ENCODE measurements at regions not wholly inside any gene's neighbourhood (a gene's known extent, or its start where the extent isn't known, plus 50 kb on each side); places are given as distances from the start of the nearest gene placed in this dataset.

DNA sequence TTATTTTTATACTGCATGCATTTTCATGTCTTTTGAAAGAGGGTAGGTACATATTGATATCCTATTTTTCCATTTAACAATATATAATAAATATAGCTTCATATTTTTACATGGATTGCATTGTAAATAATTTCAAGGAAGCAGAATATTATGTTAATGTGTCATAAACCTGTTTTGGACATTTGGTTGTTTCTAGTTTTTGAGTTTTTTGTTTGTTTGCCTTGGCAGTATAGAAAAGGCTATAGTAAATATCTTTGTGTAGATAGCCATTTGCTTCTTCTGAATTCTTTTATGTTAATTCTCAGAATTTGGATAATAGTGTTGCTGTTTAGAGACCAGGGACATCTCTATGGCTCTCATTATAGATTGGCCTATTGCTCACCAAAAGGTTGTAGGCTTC is 645.2 kb downstream of the SLC4A3 start:
- DNase-seq (ENCODE audit: low read depth), result no peak
- no peak overlapping the region for H3K4me3 ChIP-seq (ENCODE audit: low read depth, low read length)
- no peak for TF ChIP-seq CTCF (conservative IDR thresholded peaks at IDR 0.05; ENCODE audit: low read depth, low read length)

DNA sequence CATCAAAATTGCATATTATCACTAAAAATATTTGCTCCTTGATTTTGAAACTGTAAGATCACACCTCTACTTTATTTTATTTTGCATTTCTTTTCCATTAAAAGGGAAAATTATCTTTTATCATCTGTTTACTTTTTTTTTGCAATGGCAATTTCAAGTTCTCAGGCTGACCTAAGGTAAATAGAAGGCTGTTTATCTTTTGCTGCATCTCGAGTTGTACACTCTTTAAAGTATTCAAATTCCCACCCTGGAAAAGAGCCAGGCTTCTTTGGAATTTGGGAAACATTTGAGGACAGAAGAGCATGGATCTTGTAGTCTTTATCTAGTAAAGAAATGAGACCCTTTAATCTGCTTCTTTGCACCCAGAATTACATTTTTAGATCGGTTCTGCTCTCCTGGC is 645.7 kb downstream of the SLC4A3 start:
- H3K4me3 ChIP-seq (ENCODE audit: low read depth, low read length), result no peak overlapping the region
- TF ChIP-seq CTCF (conservative IDR thresholded peaks at IDR 0.05; ENCODE audit: low read depth, low read length), result no peak
- DNase-seq (ENCODE audit: low read depth), result no peak

- no peak overlapping the region for H3K4me3 ChIP-seq (ENCODE audit: low read depth, low read length)
- DNase-seq (ENCODE audit: low read depth), result no peak
- no peak for TF ChIP-seq CTCF (conservative IDR thresholded peaks at IDR 0.05; ENCODE audit: low read depth, low read length)
These were observed 648.0 kb downstream of the SLC4A3 start for GRCh38 chr2:220275454-220275853.

- TF ChIP-seq CTCF (conservative IDR thresholded peaks at IDR 0.05; ENCODE audit: low read depth, low read length), result no peak
- DNase-seq (ENCODE audit: low read depth), result no peak
- H3K4me3 ChIP-seq (ENCODE audit: low read depth, low read length), result no peak overlapping the region
These were observed 649.5 kb downstream of the SLC4A3 start for GRCh38 chr2:220276741-220277444.

GRCh38 chr2:220277445-220277975 is 650.1 kb downstream of the SLC4A3 start:
- no peak for TF ChIP-seq CTCF (conservative IDR thresholded peaks at IDR 0.05; ENCODE audit: low read depth, low read length)
- no peak overlapping the region for H3K4me3 ChIP-seq (ENCODE audit: low read depth, low read length)
- peak; percentile 78 for DNase-seq (ENCODE audit: low read depth)

DNA sequence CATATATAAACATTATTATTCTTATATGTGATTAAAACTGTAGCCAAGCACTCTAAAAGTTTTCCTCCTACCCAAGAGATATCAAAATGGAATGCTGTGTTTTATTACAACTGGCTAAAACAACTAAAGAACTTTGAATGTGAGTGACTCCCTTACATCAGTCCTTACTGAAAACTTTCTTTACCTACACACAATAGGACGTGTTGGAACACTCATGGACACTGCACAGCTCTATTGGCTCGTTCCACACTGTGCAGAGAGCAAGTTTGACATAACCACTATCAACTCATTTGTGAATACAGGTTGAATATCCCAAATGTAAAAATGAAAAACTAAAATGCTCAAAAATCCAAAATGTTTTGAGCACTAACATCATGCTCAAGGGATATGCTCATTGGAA is 650.6 kb downstream of the SLC4A3 start:
- no peak overlapping the region for H3K4me3 ChIP-seq (ENCODE audit: low read depth, low read length)
- DNase-seq (ENCODE audit: low read depth), result no peak
- TF ChIP-seq CTCF (conservative IDR thresholded peaks at IDR 0.05; ENCODE audit: low read depth, low read length), result no peak

GRCh38 chr2:220279372-220279771 is 651.9 kb downstream of the SLC4A3 start:
- DNase-seq (ENCODE audit: low read depth), result no peak
- no peak for TF ChIP-seq CTCF (conservative IDR thresholded peaks at IDR 0.05; ENCODE audit: low read depth, low read length)
- no peak overlapping the region for H3K4me3 ChIP-seq (ENCODE audit: low read depth, low read length)
